ENCODE measurements at regions not wholly inside any gene's neighbourhood (a gene's known extent, or its start where the extent isn't known, plus 50 kb on each side); places are given as distances from the start of the nearest gene placed in this dataset.

DNA sequence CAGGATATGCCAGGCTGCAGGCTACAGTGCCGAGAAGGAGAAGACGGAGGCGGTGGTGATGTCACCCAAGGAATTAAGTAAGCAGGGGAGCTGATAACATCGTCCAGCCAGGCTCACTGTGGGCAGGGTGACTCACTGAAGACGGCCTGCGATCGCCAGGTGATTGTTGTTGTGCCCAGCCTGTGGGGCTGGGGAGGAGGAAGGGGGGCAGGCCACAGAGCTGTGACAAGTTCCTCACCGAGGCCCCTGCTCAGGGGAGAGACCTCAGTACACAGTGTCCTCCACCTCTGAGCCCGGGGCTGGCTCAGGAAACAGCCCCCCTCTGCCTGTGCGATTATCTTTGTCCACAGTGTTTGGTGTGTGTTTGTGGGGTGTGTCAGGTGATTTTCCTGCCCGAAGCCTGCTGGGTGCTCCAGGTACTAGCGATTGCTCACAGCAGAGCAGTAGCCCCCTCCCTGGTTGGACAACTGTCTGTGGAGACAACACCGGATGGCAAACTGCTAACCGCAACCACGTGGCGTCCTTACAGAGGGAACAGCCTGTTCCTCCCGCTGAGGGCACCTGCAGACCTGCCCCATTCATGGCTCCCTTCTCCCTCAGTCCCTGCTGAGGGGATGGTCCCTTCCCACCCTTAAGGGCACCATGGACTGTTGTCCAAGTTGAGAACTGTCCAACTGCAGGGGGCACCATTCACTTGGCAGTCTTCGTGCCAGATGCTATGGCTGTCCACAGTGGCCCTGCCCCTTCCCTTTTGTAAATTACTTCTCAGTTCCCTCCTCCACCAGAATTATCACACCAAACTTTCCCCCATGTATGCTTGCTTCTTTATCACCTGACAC, 95.1 kb downstream of the ZFP36L2 start:
- CTCF ChIA-PET, result interaction anchor here (0.5 to 1.0 kb wide), 5 partner anchors 34 to 94 kb away, joined by 3 to 5 read pairs (median 4); no protein-coding TSS in a partner anchor
- POLR2A ChIA-PET (ENCODE audit: low non-redundant PET), result no interaction called here
- TF ChIP-seq, protein P1, sequence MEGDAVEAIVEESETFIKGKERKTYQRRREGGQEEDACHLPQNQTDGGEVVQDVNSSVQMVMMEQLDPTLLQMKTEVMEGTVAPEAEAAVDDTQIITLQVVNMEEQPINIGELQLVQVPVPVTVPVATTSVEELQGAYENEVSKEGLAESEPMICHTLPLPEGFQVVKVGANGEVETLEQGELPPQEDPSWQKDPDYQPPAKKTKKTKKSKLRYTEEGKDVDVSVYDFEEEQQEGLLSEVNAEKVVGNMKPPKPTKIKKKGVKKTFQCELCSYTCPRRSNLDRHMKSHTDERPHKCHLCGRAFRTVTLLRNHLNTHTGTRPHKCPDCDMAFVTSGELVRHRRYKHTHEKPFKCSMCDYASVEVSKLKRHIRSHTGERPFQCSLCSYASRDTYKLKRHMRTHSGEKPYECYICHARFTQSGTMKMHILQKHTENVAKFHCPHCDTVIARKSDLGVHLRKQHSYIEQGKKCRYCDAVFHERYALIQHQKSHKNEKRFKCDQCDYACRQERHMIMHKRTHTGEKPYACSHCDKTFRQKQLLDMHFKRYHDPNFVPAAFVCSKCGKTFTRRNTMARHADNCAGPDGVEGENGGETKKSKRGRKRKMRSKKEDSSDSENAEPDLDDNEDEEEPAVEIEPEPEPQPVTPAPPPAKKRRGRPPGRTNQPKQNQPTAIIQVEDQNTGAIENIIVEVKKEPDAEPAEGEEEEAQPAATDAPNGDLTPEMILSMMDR (conservative IDR thresholded peaks at IDR 0.05; ENCODE audit: low read depth), result peak; percentile 39
- peak; percentile 98 for DNase-seq (ENCODE audit: low spot score)
- peak overlapping the region; percentile 98 for H3K27ac ChIP-seq

GRCh38 chr2:43130548-43130875, 95.9 kb downstream of the ZFP36L2 start:
- TF ChIP-seq, protein P1 (conservative IDR thresholded peaks at IDR 0.05; ENCODE audit: low read depth), result no peak
- H3K27ac ChIP-seq, result peak overlapping the region; percentile 98
- ChIA-PET POLR2A (ENCODE audit: low non-redundant PET) (no interaction called here), CTCF (interaction anchor here (1.0 kb wide), 1 partner anchor 83 kb away, joined by 5 read pairs; no protein-coding TSS in a partner anchor)
- DNase-seq (ENCODE audit: low spot score), result no peak

DNA sequence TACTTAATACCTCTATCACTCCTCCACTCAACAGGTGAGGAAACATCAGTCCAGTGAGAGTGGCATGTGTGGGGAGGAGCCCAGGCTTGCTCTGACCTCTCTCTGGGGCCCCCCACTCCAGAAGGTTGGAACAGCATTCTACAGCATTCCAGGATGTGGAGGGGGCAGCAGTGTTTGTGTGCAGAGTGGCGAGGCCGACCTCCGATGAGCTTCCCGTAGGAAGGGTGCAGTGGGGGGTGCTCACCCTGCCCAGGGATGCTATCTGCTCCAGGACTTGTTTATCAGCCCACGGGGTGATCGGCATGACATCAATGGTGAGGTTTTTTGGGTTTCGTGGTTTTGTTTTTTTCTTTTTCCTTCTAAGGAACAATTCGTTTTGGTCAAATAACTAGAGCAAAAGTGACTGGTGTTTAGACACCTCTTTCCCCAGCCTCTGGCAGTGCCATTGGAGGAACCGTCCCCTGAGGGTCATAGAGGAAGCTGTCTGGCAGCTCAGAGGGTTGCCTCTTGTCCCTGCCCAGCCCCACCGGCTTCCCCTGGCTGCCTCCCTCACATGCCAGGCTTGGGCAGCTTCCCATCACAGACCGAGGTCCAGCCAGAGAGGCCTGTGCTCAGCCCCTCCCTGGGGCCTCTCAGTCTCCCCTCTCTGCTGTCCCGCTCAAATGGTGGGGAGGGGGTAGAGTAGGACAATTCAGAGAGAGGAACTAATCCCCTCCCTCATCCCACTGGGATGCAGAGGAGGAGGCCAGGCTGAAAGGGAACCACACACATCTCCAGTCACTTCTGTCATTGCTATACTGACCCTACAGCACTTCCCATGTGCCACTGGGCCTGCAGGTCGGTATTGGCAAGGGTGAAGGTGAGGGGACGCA, 96.5 kb downstream of the ZFP36L2 start:
- CTCF ChIA-PET, result no interaction called here
- TF ChIP-seq, protein P1 (conservative IDR thresholded peaks at IDR 0.05; ENCODE audit: low read depth), result no peak
- DNase-seq (ENCODE audit: low spot score), result no peak
- POLR2A ChIA-PET (ENCODE audit: low non-redundant PET), result interaction anchor here (0.6 kb wide), 1 partner anchor 56 kb away, joined by 3 read pairs; no protein-coding TSS in a partner anchor
- peak overlapping the region; percentile 98 for H3K27ac ChIP-seq

GRCh38 chr2:43128559-43128955, 97.8 kb downstream of the ZFP36L2 start:
- POLR2A ChIA-PET (ENCODE audit: low non-redundant PET), result no interaction called here
- TF ChIP-seq, protein P1 (conservative IDR thresholded peaks at IDR 0.05; ENCODE audit: low read depth), result no peak
- CTCF ChIA-PET, result interaction anchor here (0.6 kb wide), 1 partner anchor 8 kb away, joined by 4 read pairs; no protein-coding TSS in a partner anchor
- no peak for DNase-seq (ENCODE audit: low spot score)
- H3K27ac ChIP-seq, result peak overlapping the region; percentile 98

DNA sequence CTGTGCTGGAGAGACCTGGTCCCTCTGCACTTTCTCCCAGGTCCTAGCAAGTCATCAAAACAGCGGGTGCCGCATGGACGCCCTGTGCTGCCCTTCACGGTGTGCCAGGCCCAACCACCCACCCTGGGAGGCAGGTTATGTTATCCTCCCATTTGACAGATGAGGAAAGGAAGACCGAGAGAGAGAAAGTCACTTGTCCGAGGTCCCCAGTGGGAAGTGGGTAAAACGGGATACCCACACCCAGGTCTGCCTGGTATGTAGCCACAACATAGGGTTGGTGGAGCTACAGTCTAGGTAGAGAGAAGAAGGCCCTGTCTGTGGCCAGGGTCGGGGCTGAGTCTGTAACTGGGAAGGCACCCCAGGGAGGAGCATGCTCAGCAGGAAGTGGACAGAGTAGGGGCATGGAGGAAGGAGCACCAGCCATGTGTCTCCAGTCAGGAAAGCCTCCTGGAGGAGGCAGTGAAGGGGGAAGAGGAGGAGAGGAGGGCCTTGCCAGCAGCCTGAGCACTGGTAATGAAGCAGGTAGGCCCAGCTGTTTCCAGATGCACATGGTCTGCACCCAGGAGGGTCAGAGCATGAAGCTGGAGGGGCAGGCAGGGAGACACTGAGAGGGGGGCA, 98.4 kb downstream of the ZFP36L2 start:
- DNase-seq (ENCODE audit: low spot score), result no peak
- peak overlapping the region; percentile 98 for H3K27ac ChIP-seq
- CTCF ChIA-PET, result interaction anchor here (0.6 kb wide), 1 partner anchor 8 kb away, joined by 4 read pairs; no protein-coding TSS in a partner anchor
- POLR2A ChIA-PET (ENCODE audit: low non-redundant PET), result no interaction called here
- TF ChIP-seq, protein P1 (conservative IDR thresholded peaks at IDR 0.05; ENCODE audit: low read depth), result no peak

Data from RWPE1 (cell line).